HG02970 (cell line): ENCODE measurements at regions not wholly inside any gene's neighbourhood (a gene's known extent, or its start where the extent isn't known, plus 50 kb on each side); places are given as distances from the start of the nearest gene placed in this dataset.

ENCODE experiments used
- ATAC-seq: cut with Tn5 transposase; IDR thresholded peaks from one replicate; pipeline ENCODE4 v1.9.1; 2021; ENCODE audit warnings: mild to moderate bottlenecking, moderate library complexity, moderate number of reproducible peaks; ENCODE audit not compliant: unreplicated experiment, low FRiP score

DNA sequence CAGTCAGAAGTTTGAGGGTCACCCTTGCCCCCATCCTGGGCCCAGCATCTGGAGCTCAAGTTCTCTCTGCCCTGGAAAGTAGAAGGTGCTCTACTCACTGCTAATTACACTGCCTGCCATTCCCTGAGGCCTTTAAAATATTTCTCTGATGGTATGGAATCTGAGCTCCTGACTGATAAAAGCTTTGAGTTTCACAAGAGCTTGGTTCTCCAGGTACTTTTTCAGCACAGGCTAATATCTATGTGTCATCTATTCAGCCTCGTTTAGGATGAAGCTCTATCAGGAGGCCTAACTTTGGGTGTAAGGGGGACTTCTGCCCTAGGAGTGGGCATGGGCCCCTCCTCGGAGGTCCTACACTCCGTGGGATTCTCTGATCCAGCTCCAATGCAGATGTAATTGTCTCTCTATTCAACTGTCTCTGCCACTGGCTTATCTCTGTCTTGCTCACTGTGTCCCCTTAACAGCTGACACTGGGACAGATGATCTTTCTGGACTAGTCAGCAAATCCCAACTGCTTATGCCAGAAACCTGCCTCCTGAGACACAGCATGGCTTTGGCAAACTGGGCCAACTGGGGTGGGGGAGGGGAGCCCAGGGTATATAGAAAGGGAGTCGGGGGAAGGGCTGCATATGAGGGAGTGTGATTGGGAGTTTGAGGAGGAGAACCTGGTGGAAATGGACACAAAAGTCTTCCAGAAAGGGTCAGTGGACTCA, 104.2 kb upstream of the GADD45A start:
- no peak for ATAC-seq

DNA sequence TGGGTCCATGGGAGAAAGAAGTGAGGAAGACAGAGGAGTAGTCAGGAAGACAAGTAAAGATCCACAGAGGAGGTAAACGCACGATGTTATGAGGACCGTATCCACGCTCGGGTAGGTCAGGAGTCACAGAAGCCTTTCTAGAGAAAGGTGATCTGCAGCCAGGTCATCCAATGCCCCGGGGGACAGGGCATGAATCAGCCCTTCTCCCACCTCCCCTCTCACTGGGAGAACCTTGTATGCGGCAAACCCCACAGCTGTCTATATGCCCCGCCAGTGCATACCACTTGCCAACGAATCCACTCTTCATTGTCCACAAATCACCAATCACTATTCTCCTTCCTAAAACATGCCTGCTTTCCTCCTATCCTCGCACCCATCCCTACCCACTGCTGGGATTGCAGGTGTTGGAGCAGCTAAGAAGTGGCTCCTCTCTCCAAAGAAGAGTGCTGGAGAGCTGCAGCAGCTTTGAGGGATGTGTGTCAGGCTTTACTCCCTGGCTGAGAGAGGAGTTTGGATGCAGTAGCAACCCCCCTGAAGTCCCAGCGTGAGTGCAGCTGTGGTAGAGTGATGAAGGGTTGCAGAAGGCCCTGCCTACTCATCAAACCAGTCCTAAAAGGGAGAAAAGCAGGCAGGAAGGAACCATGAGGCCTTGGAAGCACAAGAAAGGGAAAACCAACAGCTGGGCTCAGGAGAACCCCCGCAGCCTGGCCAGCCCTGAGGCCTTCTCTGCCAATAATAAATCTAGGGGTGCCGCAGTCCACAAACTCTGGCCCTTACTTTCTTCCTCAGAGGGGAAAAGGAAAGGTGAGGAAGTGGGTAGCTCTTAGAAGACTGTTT, 102.2 kb upstream of the GADD45A start:
- ATAC-seq: no peak

DNA sequence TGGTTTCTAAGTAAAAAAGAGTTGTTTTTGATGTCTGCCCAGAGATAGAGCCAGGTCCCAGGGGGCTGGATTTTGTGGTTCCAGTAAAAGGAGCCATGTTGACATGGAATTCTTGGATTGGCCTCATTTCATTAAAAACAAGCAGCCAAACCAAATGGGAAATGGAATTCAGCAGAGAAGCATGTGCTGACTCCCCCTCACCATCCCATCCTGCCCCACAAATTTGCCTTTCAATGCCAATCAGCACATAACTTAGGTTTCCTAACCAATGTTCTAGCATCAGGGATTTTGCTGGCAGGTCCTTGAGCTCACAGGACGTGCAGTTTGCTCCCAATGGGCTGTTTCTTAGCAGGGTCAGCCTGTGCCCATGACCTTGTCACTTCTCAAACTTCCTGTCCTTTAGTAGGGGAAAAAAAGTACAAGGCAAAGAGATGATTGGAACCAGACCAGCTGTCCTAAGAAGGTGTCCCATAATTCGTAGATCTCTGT, 101.5 kb upstream of the GADD45A start:
- no peak for ATAC-seq

DNA sequence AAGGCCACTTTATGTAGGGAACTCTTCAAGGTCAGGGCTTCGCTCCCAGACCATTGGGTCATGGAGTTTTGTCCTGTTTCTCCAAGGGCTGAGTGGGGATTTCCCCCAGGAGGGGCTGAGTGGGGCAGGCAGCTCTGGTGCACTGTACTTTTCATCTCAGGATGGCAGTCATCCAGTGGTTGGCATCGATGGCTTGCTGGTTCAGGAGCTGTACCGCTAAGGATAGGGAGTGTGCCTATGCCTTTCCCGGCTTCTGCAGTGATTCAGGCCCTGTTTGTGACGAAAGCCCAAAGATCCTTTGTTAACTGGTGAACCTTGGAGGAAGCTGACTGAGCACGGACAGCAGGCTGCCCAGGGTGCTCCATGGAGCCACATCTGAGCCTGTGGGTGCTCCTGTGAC, 100.1 kb upstream of the GADD45A start:
- no peak for ATAC-seq

DNA sequence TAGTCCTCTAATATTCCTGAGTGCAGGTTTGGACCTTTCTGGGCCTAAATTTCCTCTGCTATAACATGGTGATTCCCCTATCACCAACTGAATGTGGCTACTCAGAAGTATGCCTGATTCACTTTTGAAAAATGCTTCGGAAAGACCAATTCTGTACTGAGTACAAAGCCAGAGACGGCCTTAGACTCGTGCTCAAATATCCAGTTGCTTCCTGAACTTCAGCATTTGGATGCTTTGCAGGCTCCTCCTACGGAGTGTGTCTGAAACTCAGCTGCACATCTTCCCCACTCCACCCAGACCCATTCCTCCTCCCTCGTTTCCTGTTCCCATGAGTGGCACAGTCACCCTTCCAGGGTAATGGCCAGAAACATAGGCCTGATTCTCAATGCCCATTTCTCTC, 98.4 kb upstream of the GADD45A start:
- no peak for ATAC-seq

DNA sequence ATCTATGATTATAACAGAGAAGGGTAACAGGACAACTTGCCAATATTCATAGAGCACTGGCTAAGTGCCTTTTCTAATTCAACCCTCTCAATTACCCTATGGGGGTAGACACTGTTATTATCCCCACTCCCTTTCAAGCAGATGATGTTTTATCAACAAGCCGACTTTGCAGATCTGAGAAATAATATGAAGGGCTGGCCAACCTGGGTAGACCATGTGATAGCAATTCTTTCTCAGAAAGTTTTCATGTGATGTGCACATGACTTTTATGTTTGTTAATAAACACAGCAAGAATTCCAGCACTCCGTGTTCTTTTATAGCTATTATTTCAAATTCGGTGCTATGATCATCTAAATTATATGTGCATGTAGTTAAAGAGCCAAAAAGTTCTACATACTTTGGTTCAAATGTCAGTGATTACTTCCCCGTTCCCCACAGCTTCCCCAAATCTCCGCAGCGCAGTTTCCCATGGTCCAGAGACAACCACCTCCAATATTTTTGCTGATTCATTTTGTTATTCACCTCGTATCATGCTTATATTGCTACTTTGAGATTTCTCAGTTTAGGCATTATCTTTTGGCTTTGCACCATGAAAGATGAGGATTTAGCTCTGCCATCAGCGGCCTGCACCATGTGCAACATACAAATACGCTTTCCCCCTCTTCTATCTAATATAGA, 96.7 kb upstream of the GADD45A start:
- ATAC-seq: no peak

DNA sequence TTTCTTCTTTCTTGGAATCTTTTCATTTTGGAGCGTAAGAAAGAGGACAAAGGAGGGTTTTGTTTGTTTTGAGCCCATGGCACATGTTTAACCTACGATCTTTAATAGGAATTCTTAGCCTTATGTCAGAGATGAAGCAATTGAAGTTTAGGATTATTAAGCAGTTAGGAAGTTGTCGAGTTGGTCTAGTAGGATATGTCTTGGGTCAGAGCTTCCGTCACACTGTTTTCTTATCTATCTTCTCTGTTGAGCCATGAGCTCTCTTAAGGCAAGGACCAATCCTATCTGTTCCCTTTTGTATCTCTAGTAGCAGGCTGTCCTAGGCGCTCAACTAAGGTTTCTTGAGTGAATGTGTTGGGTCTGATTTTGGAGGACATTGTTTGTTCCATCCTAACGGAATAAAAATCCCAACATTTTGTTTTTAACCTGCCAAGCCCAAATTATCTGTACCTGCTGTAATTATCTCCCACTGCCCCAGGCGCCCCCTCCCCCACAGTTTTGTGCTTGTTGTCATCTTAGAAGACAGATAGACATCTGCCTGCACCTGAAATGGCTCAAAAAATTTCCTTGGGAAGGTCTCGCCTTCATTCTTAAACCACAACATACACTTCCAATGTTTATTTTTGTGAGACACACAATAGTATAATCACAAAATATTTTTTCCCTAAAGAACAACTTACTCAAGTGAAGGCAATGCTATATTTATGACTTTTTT, 95.3 kb upstream of the GADD45A start:
- no peak for ATAC-seq

DNA sequence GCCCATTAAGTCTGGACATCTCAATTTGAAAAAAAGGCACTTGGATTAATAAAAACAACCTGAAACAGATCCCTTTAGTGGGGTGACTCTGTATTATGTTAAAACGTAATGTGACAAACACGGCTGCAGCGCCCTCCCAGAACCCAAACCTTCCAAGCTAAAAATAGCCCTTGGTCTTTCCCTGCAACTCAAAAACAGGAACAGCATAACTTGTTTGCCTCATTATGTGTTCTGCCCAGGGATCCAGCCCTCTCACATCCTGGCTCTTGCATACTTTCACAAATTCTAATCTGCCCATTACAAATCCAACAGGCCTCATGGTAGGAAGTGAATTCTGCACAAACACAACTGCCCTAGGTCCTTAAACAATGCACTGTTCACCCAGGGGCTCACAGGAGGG, 94.7 kb upstream of the GADD45A start:
- no peak for ATAC-seq

DNA sequence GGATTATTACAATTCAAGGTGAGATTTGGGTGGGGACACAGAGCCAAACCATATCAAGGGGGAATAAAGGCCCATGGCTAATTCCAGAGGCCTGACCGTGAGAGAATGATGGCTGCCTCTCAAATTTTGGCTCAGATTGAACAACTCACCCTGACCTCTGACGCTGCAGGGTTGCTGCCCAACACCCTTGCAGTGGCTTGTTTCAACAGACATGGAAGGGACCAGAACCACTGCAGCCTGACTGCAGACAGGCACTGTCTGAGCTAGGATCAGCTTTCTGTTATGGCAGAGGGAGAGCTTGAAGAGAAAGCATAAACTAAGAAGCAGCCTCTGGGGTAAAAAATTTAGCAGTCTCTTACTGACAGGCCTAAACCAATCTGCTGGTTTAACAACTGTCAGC, 90.2 kb upstream of the GADD45A start:
- no peak for ATAC-seq

DNA sequence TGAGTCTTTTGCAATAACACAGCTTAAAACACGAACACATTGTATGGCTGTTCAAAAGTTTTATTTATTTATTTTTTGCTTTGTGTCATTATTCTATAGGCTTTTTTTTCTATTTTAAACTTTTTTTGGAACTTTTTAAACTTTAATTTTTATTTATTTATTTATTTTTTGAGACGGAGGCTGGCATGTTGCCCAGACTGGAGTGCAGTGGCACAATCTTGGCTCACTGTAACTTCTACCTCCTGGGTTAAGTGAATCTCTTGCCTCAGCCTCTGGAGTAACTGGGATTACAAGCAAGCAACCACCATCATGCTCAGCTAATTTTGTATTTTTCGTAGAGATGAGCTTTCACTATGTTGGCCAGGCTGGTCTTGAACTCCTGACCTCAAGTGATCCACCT, 88.3 kb upstream of the GADD45A start:
- ATAC-seq: no peak

DNA sequence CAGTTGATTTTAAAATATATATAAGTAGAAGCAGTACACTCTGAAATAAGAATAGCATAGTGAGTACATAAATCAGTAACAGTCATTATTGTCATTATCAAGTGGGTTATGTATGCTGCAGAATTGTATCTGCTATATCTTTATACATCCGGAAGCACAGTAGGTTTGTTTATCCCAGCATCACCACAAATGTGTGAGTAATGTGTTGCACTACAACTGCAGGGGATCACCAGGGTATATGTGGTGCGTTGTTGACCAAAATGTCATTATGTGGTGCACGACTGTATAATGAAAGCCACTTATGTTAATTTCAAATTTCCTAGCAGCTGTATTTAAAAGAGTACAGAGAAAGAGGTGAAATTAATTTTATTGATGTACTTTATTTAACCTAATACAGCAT, 87.7 kb upstream of the GADD45A start:
- no peak for ATAC-seq

DNA sequence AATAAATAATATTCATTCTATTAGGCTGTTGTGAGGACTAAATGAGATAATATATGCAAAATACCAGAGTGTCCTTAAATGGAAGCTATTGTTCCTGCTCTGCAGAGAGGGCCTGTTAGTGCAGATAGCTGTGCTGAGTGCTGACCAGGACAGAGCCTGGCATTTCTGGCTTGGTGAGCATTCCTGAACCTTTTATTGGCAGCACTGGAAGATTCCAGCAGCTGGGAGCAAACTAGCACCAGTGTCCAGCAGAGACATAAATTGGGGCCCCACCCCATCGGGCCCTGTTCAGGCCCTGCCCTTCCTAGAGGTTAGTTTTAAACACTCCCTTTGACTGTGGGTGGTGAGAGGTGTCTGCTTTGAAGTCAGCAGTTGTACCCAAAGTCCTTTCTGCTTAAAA, 85.9 kb upstream of the GADD45A start:
- no peak for ATAC-seq

DNA sequence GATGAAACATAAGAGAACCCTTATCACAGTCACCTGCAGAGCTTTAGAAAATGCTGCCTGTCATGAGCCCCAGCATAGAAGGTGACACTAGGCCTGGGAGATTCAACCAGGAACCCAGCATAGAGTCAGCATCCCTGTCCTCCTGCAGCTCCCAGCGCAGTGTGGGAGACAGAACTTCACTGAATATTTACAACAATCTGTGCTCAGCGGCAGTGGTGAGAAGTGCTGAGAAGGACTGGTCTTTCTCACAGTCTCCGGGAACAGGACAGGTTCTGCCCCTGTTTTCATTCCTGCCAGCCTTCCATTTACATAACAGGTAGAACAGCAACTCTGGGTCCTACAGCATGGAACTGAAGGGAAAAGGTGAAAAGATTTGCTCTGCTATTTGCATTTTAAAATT, 83.5 kb upstream of the GADD45A start:
- ATAC-seq: no peak

DNA sequence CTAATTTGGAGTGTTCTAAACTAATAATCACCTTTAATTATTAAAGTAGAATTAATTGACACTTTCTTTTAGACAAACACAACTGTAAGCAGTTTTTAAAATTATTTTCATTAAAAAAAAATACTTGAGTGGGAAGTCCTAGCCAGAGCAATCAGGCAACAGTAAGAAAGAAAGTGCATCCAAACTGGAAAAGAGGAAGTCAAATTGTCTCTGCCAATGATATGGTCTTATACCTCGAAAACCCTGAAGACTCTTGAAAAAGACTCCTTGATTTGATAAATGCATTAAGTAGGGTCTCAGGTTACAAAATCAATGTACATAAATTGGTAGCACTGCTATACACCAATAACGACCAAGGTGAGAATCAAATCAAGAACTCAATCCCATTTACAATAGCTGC, 83.0 kb upstream of the GADD45A start:
- no peak for ATAC-seq

DNA sequence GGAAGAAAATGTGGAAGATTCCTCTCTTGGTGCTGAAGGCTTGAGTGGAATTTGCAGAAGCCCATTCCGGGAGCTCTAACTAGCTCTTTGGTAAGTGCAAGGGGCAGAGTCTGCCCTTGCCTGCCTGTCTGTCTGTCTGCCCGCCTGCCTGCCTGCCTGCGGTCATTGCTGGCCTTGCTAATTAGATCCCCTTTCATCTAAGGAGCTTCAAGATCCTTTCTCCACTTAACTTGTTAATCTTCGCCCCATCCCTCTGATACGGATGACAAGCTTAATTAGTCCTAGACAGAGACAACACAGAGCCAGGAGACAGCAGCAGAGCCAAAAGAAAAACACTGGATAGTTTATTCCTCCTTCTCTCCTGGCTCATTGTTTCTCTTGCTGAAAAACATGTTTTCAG, 80.2 kb upstream of the GADD45A start:
- no peak for ATAC-seq

DNA sequence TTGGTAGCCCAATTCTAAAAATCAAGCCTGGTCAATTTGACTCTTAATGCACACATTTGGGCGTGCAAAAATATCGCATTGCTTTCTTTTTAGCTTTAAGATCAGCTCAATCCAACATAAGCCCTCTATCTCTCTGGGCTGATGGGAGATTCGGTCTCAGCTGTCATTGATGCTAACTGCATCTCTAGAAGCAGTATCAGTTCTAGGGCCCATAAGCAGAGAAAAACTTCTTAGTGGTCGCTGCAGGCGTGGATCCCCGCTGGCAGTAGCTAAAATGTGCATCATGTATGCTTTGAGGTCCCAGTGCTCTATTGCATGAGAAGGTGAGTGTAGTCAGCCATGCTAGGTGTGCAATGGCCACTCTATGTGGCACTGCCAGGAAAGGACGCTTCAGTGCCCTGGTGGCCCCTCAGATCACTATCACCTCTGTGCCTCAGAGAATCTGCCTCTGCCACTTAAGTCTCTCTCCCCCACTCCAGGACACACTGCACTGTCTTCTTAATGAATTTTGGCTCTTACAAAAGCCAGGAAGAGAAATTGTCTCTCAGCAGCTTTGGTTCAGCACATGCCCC, 79.7 kb upstream of the GADD45A start:
- ATAC-seq: no peak

DNA sequence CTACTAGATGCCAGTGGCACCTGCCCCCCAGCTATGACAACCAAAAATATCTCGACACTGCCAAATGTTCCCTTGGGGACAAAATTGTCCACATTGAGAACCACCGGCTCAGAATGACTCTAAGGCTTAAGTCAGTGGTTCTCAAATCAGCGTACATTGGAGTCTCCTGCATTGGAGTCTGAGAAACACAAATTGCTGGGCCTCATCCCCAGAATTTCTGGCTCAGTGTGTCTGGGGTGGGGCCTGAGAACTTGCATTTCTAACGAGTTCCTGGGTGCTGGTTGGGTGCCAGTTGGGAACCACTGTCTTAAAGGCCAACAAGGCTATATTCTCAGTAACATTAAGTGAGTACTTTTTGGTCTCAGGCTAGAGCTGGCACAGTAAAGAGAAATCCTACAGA, 77.7 kb upstream of the GADD45A start:
- no peak for ATAC-seq

DNA sequence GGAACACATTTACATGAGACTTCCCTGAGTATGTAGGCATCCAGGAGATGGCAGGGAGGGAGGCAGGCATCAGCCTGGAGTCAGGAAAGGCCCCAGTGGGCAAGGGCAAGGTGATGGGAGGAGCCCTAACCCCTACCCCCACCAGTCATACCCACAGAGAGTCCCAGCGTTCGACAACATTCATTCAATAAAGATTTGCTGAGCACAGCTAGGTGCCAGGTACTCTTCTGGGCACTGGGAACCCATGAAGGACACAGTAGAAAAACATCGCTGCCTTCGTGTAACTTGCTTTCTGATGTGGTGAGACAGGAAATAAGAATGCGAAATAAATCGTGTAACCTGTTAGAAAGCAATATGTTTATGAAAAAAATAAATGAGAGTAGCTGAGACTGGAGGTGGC, 77.3 kb upstream of the GADD45A start:
- ATAC-seq: no peak

DNA sequence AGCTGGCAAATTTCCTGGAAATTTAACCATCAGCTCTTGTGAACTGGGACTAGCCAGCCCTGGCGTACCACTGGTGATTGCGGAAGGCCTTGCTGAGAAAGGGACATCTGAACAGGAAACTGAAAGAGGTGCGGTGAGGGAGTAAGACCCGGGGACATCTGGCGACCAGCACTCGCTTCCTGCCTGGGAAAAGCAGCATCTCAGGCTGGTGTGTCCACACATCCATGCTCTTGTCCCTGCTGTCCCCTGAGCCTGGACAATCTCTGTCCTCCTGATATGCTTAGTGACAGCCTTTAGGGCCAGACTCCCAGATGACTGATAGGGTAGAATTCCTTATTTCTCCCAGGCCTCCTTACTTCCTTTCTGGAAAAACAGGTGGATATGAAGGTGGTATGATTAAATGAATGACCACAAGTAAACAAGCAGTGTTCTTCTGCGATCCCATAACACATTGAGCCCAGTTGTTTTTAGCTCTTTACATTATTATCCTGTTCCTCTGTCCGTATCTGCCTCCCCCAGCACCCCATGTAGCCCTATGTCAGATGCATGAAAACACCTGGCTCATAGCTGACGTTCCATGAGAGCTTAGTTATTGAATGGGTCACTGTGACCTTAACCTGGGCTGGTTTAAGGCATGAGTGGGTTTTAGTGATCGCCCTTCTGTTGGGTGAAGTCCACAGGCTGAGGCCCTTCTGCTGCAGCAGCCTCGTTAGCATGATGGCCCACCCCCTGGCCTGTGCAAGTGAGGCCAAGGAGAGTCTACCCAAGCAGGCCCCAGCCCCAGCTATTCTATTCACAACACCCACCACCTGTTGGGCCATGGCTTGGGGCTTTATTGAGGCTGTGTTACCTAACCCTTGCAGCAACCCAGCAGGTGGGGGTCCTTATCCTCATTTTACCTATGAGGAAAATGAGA, 76.1 kb upstream of the GADD45A start:
- no peak for ATAC-seq
